ENCODE measurements at regions not wholly inside any gene's neighbourhood (a gene's known extent, or its start where the extent isn't known, plus 50 kb on each side); places are given as distances from the start of the nearest gene placed in this dataset.

- Histone ChIP-seq H3K4me1 (ENCODE audit: insufficient read depth, low read length) (no peaks in the 10 kb centered on the region), H3K9me3 (ENCODE audit: low read length) (no peaks in the 10 kb centered on the region), H3K4me3 (ENCODE audit: low read length) (no peak overlapping the region), H3K27me3 (ENCODE audit: insufficient read depth, low read length, poor library complexity, severe bottlenecking) (peaks cover 5% of the 10 kb centered on the region), H3K36me3 (ENCODE audit: insufficient read depth, low read length) (no peaks in the 10 kb centered on the region), H3K27ac (ENCODE audit: low read depth, low read length) (no peak overlapping the region)
- Mint-ChIP-seq H3K27me3 (peaks cover 15 to 28% of the 10 kb centered on the region in 2 donors), H3K9me3 (no peaks in the 10 kb centered on the region), H3K4me1 (peaks cover 0 to 3% (median 2%) of the 10 kb centered on the region in 3 donors), H3K36me3 (no peaks in the 10 kb centered on the region), H3K27ac (no peak overlapping the region), H3K4me3 (no peak overlapping the region)
- ChIA-PET POLR2A (no interaction called here), CTCF (no interaction called here)
- no peak for DNase-seq
These were observed 71.9 kb upstream of the SLCO4A1 start for GRCh38 chr20:62570403-62570802.

DNA sequence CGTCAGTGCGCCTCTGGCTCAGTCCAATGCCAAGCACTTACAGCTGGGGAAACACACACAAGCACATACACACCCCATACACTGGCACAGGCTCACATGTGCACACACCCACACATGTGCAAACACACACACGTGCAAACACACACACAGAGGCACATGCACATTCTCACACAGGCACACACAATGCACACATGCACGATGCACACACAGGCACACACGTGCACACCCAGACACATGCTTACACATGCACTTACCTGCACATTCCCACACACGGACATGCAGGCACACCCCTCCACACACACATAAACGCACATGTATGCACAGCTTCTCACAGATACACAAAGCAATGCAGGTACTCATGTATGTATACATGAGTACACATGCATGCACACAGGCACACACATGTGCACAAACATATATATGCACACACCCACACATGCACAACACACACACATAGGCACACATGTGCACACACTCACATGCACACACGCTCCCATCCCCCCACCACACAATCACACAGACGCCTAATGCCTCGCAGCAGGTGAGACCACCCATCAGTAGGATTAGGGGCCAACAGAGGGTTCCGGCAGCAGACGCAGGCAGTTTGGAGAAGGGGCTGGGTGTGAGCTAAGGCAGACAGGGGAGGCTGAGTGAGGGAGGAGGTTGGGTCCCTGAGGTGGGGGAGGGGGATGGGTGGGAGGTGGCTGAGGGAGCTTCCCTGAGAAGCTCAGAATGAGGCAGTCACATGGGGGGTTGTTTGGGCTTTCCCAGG lies 71.2 kb upstream of the SLCO4A1 start:
- Histone ChIP-seq H3K27me3 (ENCODE audit: insufficient read depth, low read length, poor library complexity, severe bottlenecking) (peaks cover 5% of the 10 kb centered on the region), H3K4me1 (ENCODE audit: insufficient read depth, low read length) (no peaks in the 10 kb centered on the region), H3K4me3 (ENCODE audit: low read length) (no peak overlapping the region), H3K36me3 (ENCODE audit: insufficient read depth, low read length) (no peaks in the 10 kb centered on the region), H3K9me3 (ENCODE audit: low read length) (no peaks in the 10 kb centered on the region), H3K27ac (ENCODE audit: low read depth, low read length) (no peak overlapping the region)
- H3K36me3 Mint-ChIP-seq = no peaks in the 10 kb centered on the region
- peaks cover 22 to 34% of the 10 kb centered on the region in 2 donors for H3K27me3 Mint-ChIP-seq
- peaks cover 0 to 3% (median 2%) of the 10 kb centered on the region in 3 donors for H3K4me1 Mint-ChIP-seq
- ChIA-PET CTCF (no interaction called here), POLR2A (no interaction called here)
- no peak for DNase-seq
- H3K9me3 Mint-ChIP-seq = no peaks in the 10 kb centered on the region
- H3K27ac Mint-ChIP-seq = no peak overlapping the region
- no peak overlapping the region for H3K4me3 Mint-ChIP-seq

GRCh38 chr20:62571669-62572344 lies 70.5 kb upstream of the SLCO4A1 start:
- no peak overlapping the region for H3K4me3 ChIP-seq (ENCODE audit: low read length)
- peaks cover 8% of the 10 kb centered on the region for H3K27me3 ChIP-seq (ENCODE audit: insufficient read depth, low read length, poor library complexity, severe bottlenecking)
- Mint-ChIP-seq H3K27ac (no peak overlapping the region), H3K27me3 (peaks cover 22 to 37% of the 10 kb centered on the region in 2 donors), H3K9me3 (no peaks in the 10 kb centered on the region), H3K4me3 (no peak overlapping the region), H3K4me1 (peaks cover 0 to 3% (median 2%) of the 10 kb centered on the region in 3 donors), H3K36me3 (no peaks in the 10 kb centered on the region)
- ChIA-PET CTCF (no interaction called here), POLR2A (no interaction called here)
- no peak overlapping the region for H3K27ac ChIP-seq (ENCODE audit: low read depth, low read length)
- no peaks in the 10 kb centered on the region for H3K36me3 ChIP-seq (ENCODE audit: insufficient read depth, low read length)
- H3K4me1 ChIP-seq (ENCODE audit: insufficient read depth, low read length) = no peaks in the 10 kb centered on the region
- H3K9me3 ChIP-seq (ENCODE audit: low read length) = no peaks in the 10 kb centered on the region
- DNase-seq = no peak

DNA sequence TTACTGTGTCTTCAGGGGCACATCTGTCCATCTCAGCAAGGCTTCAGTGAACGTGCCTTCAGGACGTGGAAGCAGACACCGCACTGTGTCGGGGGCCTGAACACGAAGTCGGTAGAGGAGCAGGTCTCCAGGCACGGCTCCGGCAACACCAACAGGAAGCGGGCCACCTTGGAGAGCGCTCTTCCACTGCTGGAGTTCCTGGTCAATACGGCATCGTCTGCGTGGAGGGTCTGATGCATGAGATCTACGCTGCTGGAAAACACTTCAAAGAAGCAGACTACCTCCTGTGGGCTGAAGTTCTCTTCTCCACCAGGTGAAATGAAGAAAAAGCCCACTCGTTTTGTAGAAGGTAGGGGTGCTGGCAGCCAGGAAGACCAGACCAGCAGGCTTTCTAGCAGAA lies 69.3 kb upstream of the SLCO4A1 start:
- Histone ChIP-seq H3K36me3 (ENCODE audit: insufficient read depth, low read length) (no peaks in the 10 kb centered on the region), H3K9me3 (ENCODE audit: low read length) (no peaks in the 10 kb centered on the region), H3K27ac (ENCODE audit: low read depth, low read length) (no peak overlapping the region), H3K4me1 (ENCODE audit: insufficient read depth, low read length) (no peaks in the 10 kb centered on the region), H3K4me3 (ENCODE audit: low read length) (no peak overlapping the region), H3K27me3 (ENCODE audit: insufficient read depth, low read length, poor library complexity, severe bottlenecking) (peaks cover 16% of the 10 kb centered on the region)
- Mint-ChIP-seq H3K9me3 (no peaks in the 10 kb centered on the region), H3K4me3 (no peak overlapping the region), H3K4me1 (peaks cover 0 to 3% (median 2%) of the 10 kb centered on the region in 3 donors), H3K27ac (no peak overlapping the region), H3K27me3 (peaks cover 22 to 41% of the 10 kb centered on the region in 2 donors), H3K36me3 (no peaks in the 10 kb centered on the region)
- DNase-seq = no peak
- ChIA-PET CTCF (no interaction called here), POLR2A (no interaction called here)

DNA sequence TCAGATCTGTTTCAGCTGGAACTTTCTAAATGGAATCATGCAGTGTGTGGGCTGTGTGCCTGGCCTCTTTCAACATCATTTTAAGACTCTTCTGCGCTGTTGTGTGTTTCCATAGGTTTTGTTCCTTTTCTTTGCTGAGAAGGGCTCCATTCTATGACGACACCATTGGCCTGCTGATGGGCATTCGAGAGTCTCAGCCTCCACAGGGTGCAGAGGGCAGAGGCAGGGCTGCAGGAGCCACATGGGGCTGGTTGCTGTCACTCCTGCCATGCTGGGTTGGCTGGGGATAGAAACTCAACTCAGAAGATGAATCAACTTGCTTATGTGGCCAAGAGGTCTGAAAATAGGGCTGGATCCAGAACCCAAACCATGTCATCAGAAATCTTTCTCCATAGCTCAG lies 68.5 kb upstream of the SLCO4A1 start:
- no peak for DNase-seq
- ChIA-PET POLR2A (no interaction called here), CTCF (no interaction called here)
- H3K27me3 Mint-ChIP-seq = peaks cover 22 to 49% of the 10 kb centered on the region in 2 donors
- no peaks in the 10 kb centered on the region for H3K36me3 Mint-ChIP-seq
- no peak overlapping the region for H3K27ac Mint-ChIP-seq
- Histone ChIP-seq H3K27me3 (ENCODE audit: insufficient read depth, low read length, poor library complexity, severe bottlenecking) (peaks cover 16% of the 10 kb centered on the region), H3K4me3 (ENCODE audit: low read length) (no peak overlapping the region), H3K9me3 (ENCODE audit: low read length) (no peaks in the 10 kb centered on the region), H3K4me1 (ENCODE audit: insufficient read depth, low read length) (no peaks in the 10 kb centered on the region), H3K27ac (ENCODE audit: low read depth, low read length) (no peak overlapping the region), H3K36me3 (ENCODE audit: insufficient read depth, low read length) (no peaks in the 10 kb centered on the region)
- H3K4me3 Mint-ChIP-seq = no peak overlapping the region
- no peaks in the 10 kb centered on the region for H3K9me3 Mint-ChIP-seq
- H3K4me1 Mint-ChIP-seq = peaks cover 0 to 3% (median 2%) of the 10 kb centered on the region in 3 donors

DNA sequence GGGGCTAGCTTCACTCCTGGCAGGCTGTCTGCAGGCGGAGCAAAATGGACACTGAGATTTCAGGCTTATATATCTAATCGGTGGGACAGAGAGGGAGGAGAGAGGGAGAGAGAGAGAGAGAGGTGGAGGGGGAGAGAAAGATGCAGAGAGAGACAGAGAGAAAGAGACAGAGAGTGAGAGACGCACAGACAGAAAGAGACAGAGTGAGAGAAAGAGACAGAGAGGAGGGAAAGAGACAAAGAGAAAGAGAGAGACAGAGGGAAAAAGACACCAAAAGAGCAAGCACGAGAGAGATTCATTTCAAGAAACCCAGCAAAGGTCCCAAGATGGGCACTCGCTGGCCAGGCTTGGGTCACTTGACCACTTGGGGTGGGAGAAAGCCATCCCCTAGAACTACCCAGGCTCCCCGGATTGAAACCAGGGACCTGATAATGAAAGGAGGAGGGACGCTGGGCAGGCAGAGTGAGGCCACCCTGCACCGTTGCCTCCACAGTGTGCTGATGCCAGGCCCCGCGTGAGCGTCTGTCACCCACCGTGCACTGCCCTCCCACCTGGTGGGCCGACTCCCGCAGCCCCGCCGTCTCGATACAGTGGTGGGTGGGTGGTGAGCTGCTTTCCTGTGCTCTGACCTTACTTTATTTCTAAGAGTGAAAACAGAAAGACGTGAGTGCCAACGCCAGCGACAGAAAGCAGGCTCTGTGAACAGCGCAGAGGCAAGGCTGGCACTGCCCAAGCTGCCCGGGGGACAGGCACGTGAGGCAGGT lies 67.9 kb upstream of the SLCO4A1 start:
- Histone ChIP-seq H3K4me1 (ENCODE audit: insufficient read depth, low read length) (no peaks in the 10 kb centered on the region), H3K27me3 (ENCODE audit: insufficient read depth, low read length, poor library complexity, severe bottlenecking) (peaks cover 16% of the 10 kb centered on the region), H3K27ac (ENCODE audit: low read depth, low read length) (no peak overlapping the region), H3K4me3 (ENCODE audit: low read length) (no peak overlapping the region), H3K36me3 (ENCODE audit: insufficient read depth, low read length) (no peaks in the 10 kb centered on the region), H3K9me3 (ENCODE audit: low read length) (no peaks in the 10 kb centered on the region)
- DNase-seq = no peak
- POLR2A ChIA-PET = no interaction called here
- peaks cover 23 to 50% of the 10 kb centered on the region in 2 donors for H3K27me3 Mint-ChIP-seq
- peak overlapping the region in 1 of 8 donors; percentile 64 for H3K27ac Mint-ChIP-seq
- peaks cover 0 to 3% (median 2%) of the 10 kb centered on the region in 3 donors for H3K4me1 Mint-ChIP-seq
- H3K4me3 Mint-ChIP-seq = no peak overlapping the region
- CTCF ChIA-PET = no interaction called here
- H3K9me3 Mint-ChIP-seq = no peaks in the 10 kb centered on the region
- no peaks in the 10 kb centered on the region for H3K36me3 Mint-ChIP-seq

DNA sequence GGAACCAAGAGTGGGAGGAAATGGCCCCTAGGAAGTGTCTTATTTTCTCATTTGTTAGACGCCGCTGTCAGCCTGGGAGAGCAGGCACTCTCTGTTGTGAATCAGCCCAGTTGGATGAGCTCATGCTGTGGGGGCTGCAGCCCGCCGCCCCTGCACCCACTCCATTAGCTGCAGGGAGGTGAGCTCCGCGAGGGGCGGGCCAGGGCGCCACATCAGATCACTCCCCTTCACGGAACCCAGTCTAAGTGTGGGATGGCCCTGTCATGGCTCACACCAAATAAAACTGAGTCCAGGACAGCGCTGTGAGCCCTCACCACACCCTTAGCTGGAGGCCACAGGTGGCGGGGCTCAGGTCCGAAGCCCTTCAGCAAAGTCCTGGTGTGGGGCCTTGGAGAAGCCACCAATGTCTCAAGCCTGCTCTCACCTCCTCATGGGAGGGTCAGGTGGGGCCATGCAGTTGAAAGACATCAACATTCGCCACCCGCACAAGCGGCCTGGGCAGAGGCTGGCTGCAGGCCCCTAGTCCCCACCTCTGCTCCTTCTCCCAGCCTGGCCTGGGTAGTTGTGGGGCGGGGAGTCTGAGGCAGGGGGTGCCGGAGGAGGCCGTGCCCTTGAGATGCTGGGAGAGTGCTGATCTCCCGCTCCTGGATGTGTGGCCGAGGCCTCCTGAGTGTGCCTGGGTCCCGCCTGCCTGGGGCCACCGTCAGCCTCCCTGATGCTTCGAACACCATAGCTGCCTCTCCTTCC lies 66.2 kb upstream of the SLCO4A1 start:
- H3K9me3 ChIP-seq (ENCODE audit: low read length) = no peaks in the 10 kb centered on the region
- H3K4me3 ChIP-seq (ENCODE audit: low read length) = no peak overlapping the region
- ChIA-PET POLR2A (no interaction called here), CTCF (no interaction called here)
- peaks cover 16% of the 10 kb centered on the region for H3K27me3 ChIP-seq (ENCODE audit: insufficient read depth, low read length, poor library complexity, severe bottlenecking)
- no peaks in the 10 kb centered on the region for H3K4me1 ChIP-seq (ENCODE audit: insufficient read depth, low read length)
- Mint-ChIP-seq H3K9me3 (no peaks in the 10 kb centered on the region), H3K4me1 (peaks cover 0 to 2% (median 1%) of the 10 kb centered on the region in 3 donors), H3K27ac (no peak overlapping the region), H3K36me3 (no peaks in the 10 kb centered on the region), H3K27me3 (peaks cover 24 to 60% of the 10 kb centered on the region in 2 donors), H3K4me3 (no peak overlapping the region)
- DNase-seq = no peak
- no peaks in the 10 kb centered on the region for H3K36me3 ChIP-seq (ENCODE audit: insufficient read depth, low read length)
- H3K27ac ChIP-seq (ENCODE audit: low read depth, low read length) = no peak overlapping the region
